ENCODE measurements at regions not wholly inside any gene's neighbourhood (a gene's known extent, or its start where the extent isn't known, plus 50 kb on each side); places are given as distances from the start of the nearest gene placed in this dataset.

GRCh38 chr21:38742580-38743260 lies 63.0 kb upstream of the ETS2 start:
- TF ChIP-seq CTCF (conservative IDR thresholded peaks at IDR 0.05): no peak
- TF ChIP-seq ZFX (IDR thresholded peaks at IDR 0.05): no peak
